NB4 (cell line): ENCODE measurements at regions not wholly inside any gene's neighbourhood (a gene's known extent, or its start where the extent isn't known, plus 50 kb on each side); places are given as distances from the start of the nearest gene placed in this dataset.

Experiments used
- MYC ChIP-seq: IDR thresholded peaks from 2 replicates; pipeline ENCODE4 v1.6.1; 2011; ENCODE audit warnings: low read depth, low read length
- POLR2A ChIP-seq: IDR thresholded peaks from 2 replicates; pipeline ENCODE4 v1.6.1; 2011; ENCODE audit warnings: mild to moderate bottlenecking; ENCODE audit not compliant: insufficient read length; ENCODE audit errors: extremely low read depth
- TF ChIP-seq, protein P1 (sequence below): IDR thresholded peaks from one replicate; pipeline ENCODE4 v1.5.1; 2012; ENCODE audit warnings: low read depth, low read length
- TF ChIP-seq, protein P2 (sequence below): IDR thresholded peaks from 2 replicates; pipeline ENCODE4 v1.6.1; 2011; ENCODE audit warnings: low read depth, low read length

DNA sequence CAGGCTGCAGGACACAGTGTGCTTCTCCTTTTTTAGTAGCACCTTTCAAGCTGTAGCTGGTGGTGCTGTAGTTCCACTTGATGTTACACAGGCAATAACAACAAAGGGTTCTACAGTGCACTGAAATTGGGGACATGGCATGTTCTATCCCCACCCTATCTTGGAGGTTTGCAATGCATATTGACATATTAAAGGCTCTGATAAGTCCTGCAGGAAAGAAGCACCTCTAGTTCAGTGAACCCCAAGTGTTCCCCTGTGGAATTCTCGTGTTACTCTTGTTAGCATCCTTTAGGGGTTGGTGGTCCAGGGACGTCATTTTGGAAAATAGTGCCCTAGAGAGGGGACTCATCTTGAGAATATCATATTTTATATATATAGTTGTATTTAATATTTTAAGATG, 337.6 kb downstream of the DHX35 start:
- TF ChIP-seq, protein P1, sequence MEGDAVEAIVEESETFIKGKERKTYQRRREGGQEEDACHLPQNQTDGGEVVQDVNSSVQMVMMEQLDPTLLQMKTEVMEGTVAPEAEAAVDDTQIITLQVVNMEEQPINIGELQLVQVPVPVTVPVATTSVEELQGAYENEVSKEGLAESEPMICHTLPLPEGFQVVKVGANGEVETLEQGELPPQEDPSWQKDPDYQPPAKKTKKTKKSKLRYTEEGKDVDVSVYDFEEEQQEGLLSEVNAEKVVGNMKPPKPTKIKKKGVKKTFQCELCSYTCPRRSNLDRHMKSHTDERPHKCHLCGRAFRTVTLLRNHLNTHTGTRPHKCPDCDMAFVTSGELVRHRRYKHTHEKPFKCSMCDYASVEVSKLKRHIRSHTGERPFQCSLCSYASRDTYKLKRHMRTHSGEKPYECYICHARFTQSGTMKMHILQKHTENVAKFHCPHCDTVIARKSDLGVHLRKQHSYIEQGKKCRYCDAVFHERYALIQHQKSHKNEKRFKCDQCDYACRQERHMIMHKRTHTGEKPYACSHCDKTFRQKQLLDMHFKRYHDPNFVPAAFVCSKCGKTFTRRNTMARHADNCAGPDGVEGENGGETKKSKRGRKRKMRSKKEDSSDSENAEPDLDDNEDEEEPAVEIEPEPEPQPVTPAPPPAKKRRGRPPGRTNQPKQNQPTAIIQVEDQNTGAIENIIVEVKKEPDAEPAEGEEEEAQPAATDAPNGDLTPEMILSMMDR = no peak
- TF ChIP-seq POLR2A (no peak), MYC (no peak)
- TF ChIP-seq, protein P2, sequence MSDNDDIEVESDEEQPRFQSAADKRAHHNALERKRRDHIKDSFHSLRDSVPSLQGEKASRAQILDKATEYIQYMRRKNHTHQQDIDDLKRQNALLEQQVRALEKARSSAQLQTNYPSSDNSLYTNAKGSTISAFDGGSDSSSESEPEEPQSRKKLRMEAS = no peak
